ENCODE measurements at regions not wholly inside any gene's neighbourhood (a gene's known extent, or its start where the extent isn't known, plus 50 kb on each side); places are given as distances from the start of the nearest gene placed in this dataset.

- H3K4me3 ChIP-seq (ENCODE audit: low read depth, low read length) = no peak overlapping the region
- in situ Hi-C loops (cut with HindIII; ENCODE audit: low sequenced_read_pairs) = no loop called here
- no peak for DNase-seq (ENCODE audit: low read depth)
- TF ChIP-seq CTCF (IDR thresholded peaks at IDR 0.05; ENCODE audit: low read depth, low read length, missing control alignments) = no peak
These were observed 109.9 kb upstream of the MAP4K3 start for GRCh38 chr2:39546937-39547336.

- H3K4me3 ChIP-seq (ENCODE audit: low read depth, low read length) = no peak overlapping the region
- DNase-seq (ENCODE audit: low read depth) = no peak
- in situ Hi-C loops (cut with HindIII; ENCODE audit: low sequenced_read_pairs) = no loop called here
- no peak for TF ChIP-seq CTCF (IDR thresholded peaks at IDR 0.05; ENCODE audit: low read depth, low read length, missing control alignments)
These were observed 111.0 kb upstream of the MAP4K3 start for GRCh38 chr2:39547811-39548719.

- no peak for DNase-seq (ENCODE audit: low read depth)
- H3K4me3 ChIP-seq (ENCODE audit: low read depth, low read length) = no peak overlapping the region
- TF ChIP-seq CTCF (IDR thresholded peaks at IDR 0.05; ENCODE audit: low read depth, low read length, missing control alignments) = no peak
- in situ Hi-C loops (cut with HindIII; ENCODE audit: low sequenced_read_pairs) = no loop called here
These were observed 111.9 kb upstream of the MAP4K3 start for GRCh38 chr2:39549000-39549399.

GRCh38 chr2:39549718-39550464 lies 112.8 kb upstream of the MAP4K3 start:
- in situ Hi-C loops (cut with HindIII; ENCODE audit: low sequenced_read_pairs) = no loop called here
- DNase-seq (ENCODE audit: low read depth) = no peak
- no peak overlapping the region for H3K4me3 ChIP-seq (ENCODE audit: low read depth, low read length)
- TF ChIP-seq CTCF (IDR thresholded peaks at IDR 0.05; ENCODE audit: low read depth, low read length, missing control alignments) = no peak

- no peak overlapping the region for H3K4me3 ChIP-seq (ENCODE audit: low read depth, low read length)
- TF ChIP-seq CTCF (IDR thresholded peaks at IDR 0.05; ENCODE audit: low read depth, low read length, missing control alignments) = no peak
- in situ Hi-C loops (cut with HindIII; ENCODE audit: low sequenced_read_pairs) = no loop called here
- DNase-seq (ENCODE audit: low read depth) = no peak
These were observed 113.7 kb upstream of the MAP4K3 start for GRCh38 chr2:39550701-39551285.

- no peak for TF ChIP-seq CTCF (IDR thresholded peaks at IDR 0.05; ENCODE audit: low read depth, low read length, missing control alignments)
- in situ Hi-C loops (cut with HindIII; ENCODE audit: low sequenced_read_pairs) = no loop called here
- DNase-seq (ENCODE audit: low read depth) = no peak
- H3K4me3 ChIP-seq (ENCODE audit: low read depth, low read length) = no peak overlapping the region
These were observed 106.8 kb upstream of the TMEM178A start for GRCh38 chr2:39558906-39559305.

All from astrocyte of the cerebellum (primary cell).